Esophagus muscularis mucosa (tissue), 4 donors: ENCODE measurements at regions not wholly inside any gene's neighbourhood (a gene's known extent, or its start where the extent isn't known, plus 50 kb on each side); places are given as distances from the start of the nearest gene placed in this dataset.

Experiments used
- EP300 ChIP-seq: sonication (generic); formaldehyde crosslinking; IDR thresholded peaks from one replicate; pipeline ENCODE4 v1.6.1; 2017; ENCODE audit warnings: antibody characterized with exemption
- POLR2A ChIP-seq: fragments of 450-650 bp; IDR thresholded peaks from one replicate; pipeline ENCODE4 v1.6.1; 2017; ENCODE audit warnings: antibody characterized with exemption, moderate library complexity, mild to moderate bottlenecking, low read depth
- POLR2AphosphoS5 ChIP-seq, 2 donors: sonication (generic); formaldehyde crosslinking; IDR thresholded peaks; one replicate each; pipeline ENCODE4 v1.6.1; 2017; ENCODE audit warnings: antibody characterized with exemption in 2 of 2
- TF ChIP-seq, protein P1 (sequence below), 3 experiments: fragments of 200-600 bp in 2 of 3; fragments of 450-650 bp in 1 of 3; sonication (generic) in 2 of 3; IDR thresholded peaks; one replicate each; pipeline ENCODE4 v1.5.1; 2017 to 2019; ENCODE audit warnings: antibody characterized with exemption in 3 of 3, mild to moderate bottlenecking in 2 of 3, moderate library complexity in 1 of 3

DNA sequence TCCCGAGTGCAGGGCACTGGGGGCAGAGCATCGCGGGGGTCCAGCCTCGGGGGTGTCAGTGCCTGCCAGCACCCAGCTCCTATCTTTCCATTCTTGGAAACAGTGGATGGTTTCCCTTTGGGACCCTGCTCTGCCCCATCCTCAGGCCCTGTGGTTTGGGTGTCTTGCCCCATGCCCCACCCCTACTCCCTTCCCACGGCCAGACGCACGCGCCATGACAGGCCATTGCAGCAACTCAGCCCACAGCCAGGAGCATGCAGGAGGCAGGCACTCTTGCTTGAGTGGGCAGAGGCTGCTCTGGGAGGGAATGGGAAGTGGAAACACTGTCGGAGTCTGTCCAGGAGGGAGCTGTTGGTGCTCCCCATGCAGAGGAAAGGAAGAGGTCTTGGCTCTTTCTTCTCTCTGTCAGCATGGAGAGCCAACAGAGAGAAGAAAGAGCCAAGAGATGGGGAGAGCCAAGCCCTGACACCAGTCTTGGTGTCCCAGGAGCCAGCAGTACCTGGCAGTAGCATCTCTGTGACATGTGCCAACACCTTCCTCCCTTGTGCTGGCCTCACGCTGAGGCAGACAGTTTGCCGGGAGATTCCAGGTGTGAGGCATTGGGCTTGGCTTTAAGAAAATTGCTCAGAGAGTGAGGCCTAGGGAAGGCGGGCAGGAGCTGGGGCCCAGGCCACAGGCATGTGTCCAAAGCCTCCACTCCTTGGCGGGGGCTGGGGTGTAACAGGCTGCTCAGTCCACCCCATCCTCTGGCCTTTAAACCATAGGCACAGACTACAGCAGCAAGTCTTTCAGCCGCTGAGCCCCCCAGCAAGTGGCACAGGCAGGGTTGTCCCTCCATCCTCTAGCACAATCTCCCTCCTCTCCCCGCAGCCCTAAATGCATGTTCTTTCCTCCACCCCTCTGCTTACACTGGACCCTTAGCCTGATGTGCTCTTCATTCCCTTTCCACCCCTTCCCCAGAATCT, 86.7 kb upstream of the UQCRFS1 start:
- TF ChIP-seq POLR2A (no peak), POLR2AphosphoS5 (IDR thresholded peaks at IDR 0.05) (no peak), EP300 (no peak)
- TF ChIP-seq, protein P1, sequence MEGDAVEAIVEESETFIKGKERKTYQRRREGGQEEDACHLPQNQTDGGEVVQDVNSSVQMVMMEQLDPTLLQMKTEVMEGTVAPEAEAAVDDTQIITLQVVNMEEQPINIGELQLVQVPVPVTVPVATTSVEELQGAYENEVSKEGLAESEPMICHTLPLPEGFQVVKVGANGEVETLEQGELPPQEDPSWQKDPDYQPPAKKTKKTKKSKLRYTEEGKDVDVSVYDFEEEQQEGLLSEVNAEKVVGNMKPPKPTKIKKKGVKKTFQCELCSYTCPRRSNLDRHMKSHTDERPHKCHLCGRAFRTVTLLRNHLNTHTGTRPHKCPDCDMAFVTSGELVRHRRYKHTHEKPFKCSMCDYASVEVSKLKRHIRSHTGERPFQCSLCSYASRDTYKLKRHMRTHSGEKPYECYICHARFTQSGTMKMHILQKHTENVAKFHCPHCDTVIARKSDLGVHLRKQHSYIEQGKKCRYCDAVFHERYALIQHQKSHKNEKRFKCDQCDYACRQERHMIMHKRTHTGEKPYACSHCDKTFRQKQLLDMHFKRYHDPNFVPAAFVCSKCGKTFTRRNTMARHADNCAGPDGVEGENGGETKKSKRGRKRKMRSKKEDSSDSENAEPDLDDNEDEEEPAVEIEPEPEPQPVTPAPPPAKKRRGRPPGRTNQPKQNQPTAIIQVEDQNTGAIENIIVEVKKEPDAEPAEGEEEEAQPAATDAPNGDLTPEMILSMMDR (IDR thresholded peaks at IDR 0.05): no peak
